A172 (cell line): ENCODE measurements at regions not wholly inside any gene's neighbourhood (a gene's known extent, or its start where the extent isn't known, plus 50 kb on each side); places are given as distances from the start of the nearest gene placed in this dataset.

Source experiments
- DNase-seq: peaks from one replicate; pipeline ENCODE4 v3.0.0-alpha.2; 2015; ENCODE audit warnings: low spot score

GRCh38 chr20:48300529-48300928, 515.2 kb upstream of the SULF2 start:
- no peak for DNase-seq

- peak; percentile 93 for DNase-seq
These were observed 513.7 kb upstream of the SULF2 start for GRCh38 chr20:48298851-48299484.

DNA sequence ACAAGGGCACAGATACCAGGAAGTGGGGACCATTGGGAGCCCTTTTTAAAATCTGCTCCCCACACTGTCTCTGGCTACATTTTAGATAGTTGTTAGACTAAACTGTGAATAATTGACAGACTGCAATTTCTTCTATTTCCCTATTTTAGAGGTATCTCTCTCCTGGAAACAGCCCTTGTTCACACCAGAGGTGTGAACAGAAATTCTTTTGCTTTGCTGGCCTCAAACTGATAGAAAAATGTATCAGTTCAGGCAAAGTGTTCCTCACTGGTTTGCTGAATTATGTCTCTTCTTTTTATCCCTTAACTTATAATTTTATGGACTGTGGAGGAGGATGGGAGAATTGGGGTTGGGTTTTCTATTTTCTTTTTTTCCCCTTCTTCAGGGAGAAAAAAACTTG, 513.2 kb upstream of the SULF2 start:
- no peak for DNase-seq

- peak; percentile 55 for DNase-seq
These were observed 510.7 kb upstream of the SULF2 start for GRCh38 chr20:48295966-48296421.

DNA sequence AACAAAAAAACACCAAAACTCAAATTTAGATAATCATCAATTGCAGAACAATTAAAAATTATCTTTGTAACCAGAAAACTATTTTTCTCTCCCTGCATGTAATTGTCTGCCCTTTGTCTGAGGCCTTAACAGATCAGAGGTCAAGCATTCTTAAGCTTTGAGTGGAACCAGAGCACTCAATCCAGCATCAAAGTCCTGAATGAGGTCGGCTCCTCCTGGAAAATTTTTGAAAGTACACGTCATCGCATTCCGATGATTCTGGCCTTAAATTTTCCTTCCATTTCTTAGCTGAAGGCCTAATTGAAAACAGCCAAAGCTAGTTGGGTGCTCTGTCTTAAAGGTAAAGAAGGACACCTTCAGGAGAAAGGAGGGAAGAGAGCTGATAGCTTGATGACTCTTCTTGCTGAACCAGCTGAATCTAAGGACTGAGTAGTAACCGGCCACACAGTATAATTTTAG, 510.2 kb upstream of the SULF2 start:
- DNase-seq = peak; percentile 97

DNA sequence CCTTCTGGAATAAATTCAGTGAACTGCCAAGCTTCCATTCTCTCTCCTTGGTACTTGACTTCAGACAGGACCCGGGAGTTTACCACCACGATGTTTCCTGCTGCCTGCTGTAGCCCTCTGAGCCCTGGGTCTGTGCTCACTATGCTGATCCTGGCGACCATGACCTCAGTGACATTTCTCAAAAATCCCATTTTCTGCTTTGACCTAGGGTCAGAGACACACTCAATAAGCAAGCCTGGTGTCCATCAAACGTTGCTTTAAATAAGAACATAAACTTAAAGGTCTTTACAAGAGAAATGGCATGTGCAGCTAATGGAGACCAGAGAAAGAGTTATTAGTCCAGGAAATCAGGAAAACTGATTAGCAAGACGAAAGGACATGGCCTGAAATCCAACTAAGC, 509.7 kb upstream of the SULF2 start:
- DNase-seq = no peak

GRCh38 chr20:48294196-48294595, 508.9 kb upstream of the SULF2 start:
- DNase-seq = peak; percentile 62

DNA sequence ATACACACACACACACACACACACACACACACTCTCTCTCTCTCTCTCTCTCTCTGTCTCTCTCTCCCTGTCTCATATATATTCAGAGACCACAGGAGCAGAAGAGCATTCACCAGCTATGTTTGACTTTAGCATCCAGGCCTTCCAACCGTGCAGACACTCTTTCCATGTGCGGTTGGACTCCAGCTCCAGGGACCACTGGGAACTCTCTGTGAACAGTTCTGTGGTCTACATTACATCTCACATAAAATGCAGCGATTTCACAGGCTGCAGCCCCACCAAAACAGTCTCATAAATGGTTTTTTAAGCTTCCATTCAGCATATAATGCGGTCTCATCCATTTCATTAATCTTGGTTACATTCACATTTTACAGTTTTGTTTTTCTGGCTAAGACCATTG, 508.4 kb upstream of the SULF2 start:
- DNase-seq = no peak

DNA sequence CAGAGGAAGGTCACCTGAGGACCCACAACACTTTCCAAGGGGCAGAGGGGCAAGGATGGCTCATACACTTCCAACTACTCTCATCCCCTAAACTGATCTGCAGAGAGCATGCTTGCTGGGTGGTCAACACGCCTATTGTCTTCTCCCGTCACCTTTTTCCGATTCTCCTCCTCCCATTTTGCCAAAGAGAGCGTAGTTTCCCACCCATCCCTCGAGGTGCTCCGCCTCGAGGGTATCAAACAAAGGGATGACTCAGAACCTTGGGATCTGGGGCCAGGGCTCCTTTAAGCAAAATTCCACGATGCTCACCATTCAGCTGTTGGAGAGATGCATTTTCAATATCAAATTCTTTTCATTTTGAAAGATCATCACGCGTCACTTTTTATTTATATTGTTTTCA, 507.5 kb upstream of the SULF2 start:
- DNase-seq = no peak

GRCh38 chr20:48291896-48292295, 506.6 kb upstream of the SULF2 start:
- no peak for DNase-seq

DNA sequence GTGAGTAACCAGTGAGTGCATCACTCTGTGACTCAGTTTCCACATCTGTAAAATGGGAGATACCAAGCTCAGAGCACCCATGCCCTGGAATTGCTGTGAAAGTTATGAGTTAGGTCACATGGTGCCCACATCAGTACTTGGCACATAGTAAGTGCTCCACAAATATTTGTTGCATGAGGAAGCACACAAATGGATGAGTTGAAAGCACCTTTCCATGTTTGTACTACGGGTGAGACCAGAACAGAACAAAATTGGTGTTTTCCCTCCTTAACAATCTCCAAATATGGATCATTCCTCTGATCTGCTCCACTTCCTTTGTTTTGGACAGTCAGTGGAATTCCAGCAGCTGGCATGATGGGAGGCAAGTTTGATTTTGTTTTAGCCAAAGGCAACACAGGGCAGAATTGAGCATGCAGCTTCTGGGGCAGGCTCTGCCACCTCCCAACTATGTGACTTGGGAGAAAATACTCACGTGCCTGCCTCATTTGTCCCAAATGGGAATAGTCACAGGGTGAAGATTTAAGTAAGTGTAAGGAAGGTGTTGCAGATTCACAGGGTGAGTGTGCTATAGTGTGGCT, 503.7 kb upstream of the SULF2 start:
- DNase-seq = no peak

GRCh38 chr20:48287552-48288170, 502.4 kb upstream of the SULF2 start:
- no peak for DNase-seq

DNA sequence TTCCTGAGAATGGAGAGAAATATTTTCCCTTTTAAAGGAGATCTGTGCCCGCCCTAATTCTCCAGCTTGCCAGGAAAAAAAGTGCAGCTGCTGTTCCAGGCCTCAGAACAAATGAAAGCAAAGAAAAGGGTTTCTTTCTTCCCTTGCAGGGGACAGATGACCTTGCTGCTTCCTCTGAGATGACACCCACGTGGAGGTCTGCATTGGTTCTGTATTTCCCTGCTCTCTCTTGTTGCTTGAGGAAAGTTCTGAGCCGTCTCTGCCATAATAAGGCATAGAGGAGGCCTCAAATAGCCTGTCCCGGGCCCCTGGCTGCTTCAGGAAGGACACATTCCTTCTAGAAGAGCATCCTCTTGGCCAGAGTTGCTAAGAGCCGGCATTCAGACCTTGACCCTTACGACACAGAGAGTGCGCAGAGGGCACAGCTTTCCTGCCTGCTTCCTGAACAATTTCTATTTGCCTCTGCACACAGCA, 501.8 kb upstream of the SULF2 start:
- DNase-seq = no peak

DNA sequence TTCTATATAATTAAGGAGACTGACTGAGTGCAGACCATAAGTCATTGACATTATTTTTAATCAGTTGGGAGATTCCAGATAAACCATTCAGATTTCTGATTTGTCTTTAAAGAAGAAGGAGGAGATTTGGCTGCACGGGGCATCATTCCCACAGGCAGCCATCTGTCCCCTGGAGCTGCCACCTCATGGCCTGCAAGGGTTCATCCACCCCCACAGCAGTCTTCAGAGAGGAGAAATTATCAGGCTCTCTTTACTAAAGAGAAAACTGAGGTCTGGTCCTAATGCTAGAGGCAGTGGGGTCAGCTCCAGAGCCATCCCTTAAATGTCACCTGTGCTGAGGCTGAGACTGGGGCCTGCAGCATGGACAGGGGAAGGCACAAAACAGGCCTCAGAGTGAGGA, 501.3 kb upstream of the SULF2 start:
- no peak for DNase-seq

GRCh38 chr20:48285656-48286055, 500.4 kb upstream of the SULF2 start:
- no peak for DNase-seq

- peak; percentile 74 for DNase-seq
These were observed 499.6 kb upstream of the SULF2 start for GRCh38 chr20:48284837-48285236.

- no peak for DNase-seq
These were observed 499.0 kb upstream of the SULF2 start for GRCh38 chr20:48284315-48284714.

- DNase-seq = peak; percentile 95
These were observed 498.3 kb upstream of the SULF2 start for GRCh38 chr20:48283470-48284110.

DNA sequence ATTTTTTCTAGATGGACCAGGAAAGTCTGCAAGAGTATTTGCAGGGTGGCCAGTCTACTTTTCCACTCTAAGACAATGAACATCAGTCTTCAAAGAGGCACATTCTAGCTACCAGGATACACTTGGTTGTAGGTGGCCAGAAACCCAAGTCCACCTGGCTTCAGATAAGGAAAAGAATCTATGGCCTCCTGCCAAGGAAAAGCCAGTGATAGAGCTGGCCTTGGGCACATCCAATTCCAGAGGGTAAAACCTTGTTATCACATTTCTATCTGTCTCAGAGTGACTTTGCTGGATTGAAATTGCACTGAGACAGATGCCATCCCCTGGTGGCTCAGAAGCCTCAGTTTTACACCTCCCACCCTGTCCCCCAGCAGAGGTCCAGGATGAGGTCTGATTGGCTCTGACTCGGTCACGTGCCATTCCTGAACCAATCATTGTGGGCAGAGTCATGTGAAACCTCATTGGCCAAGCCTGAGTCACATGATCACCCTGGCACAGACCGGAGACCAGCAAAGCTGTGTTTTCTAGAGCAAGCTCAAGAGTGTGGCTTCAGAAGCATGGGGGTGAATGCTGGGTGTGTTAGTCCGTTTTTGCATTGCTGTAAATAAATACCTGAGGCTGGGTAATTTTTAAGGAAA, 497.4 kb upstream of the SULF2 start:
- no peak for DNase-seq

GRCh38 chr20:48281501-48281900, 496.2 kb upstream of the SULF2 start:
- DNase-seq = no peak

DNA sequence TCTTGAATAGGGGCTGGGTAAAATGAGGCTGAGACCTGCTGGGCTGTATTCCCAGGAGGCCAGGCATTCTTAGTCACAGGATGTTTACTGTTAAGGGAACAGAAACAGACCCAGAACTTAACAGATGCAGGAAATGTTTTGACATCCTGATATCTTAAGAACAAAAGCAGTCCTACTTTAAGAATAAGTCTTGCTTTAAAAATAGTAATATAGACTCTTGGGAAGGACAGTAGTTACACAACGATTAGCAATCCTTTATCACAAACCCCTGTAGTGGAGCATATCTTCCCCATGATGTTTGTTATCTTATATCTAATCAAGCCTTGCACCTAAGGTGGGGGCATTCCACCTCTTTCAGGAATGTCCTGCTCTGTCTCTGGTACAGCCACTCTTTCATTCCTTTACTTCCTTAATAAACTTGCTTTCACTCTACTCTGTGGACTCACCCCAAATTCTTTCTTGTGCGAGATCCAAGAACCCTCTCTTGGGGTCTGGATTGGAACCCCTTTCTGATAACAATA, 493.7 kb upstream of the SULF2 start:
- no peak for DNase-seq

DNA sequence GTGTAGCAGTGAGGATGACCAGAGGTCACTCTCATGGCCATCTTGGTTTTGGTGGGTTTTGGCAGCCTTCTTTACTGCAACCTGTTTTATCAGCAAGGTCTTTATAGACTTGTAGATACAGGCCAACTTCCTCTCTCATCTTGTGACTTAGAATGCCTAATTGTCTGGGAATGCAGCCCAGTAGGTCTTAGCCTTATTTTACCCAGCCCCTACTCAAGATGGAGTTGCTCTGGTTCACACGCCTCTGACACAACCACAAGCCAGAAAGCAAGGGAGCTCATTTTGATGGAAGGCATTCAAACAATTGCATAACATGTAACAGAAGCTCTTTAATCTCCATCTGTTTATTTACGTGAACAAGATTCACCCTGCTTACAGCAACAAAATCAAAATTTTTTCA, 492.0 kb upstream of the SULF2 start:
- DNase-seq = no peak
